Dermis blood vessel endothelial cell (primary cell): ENCODE measurements at regions not wholly inside any gene's neighbourhood (a gene's known extent, or its start where the extent isn't known, plus 50 kb on each side); places are given as distances from the start of the nearest gene placed in this dataset.
"Not testable (repeated sequence)": the region's sequence is repeated elsewhere in the genome, so short reads cannot be mapped to it uniquely, and the experiment has no call there.

Experiments
- DNase-seq: peaks from one replicate; pipeline ENCODE4 v3.0.0; 2010

- DNase-seq, result not testable (repeated sequence)
Observed at GRCh38 chr2:89973849-89974248, 1282.4 kb downstream of the RPIA start.

- DNase-seq, result not testable (repeated sequence)
Observed at GRCh38 chr2:89979826-89980537, 1288.5 kb downstream of the RPIA start.

- DNase-seq, result not testable (repeated sequence)
Observed at GRCh38 chr2:89982246-89982645, 1290.8 kb downstream of the RPIA start.

- DNase-seq, result not testable (repeated sequence)
Observed at GRCh38 chr2:89985650-89986049, 1294.2 kb downstream of the RPIA start.

GRCh38 chr2:89986532-89986931 lies 1295.1 kb downstream of the RPIA start:
- not testable (repeated sequence) for DNase-seq

- DNase-seq, result not testable (repeated sequence)
Observed at GRCh38 chr2:89996779-89997178, 1305.3 kb downstream of the RPIA start.

- not testable (repeated sequence) for DNase-seq
Observed at GRCh38 chr2:90004553-90004952, 1313.1 kb downstream of the RPIA start.

GRCh38 chr2:90010442-90011100 lies 1319.1 kb downstream of the RPIA start:
- not testable (repeated sequence) for DNase-seq

- not testable (repeated sequence) for DNase-seq
Observed at GRCh38 chr2:90011101-90011443, 1319.6 kb downstream of the RPIA start.

- DNase-seq, result not testable (repeated sequence)
Observed at GRCh38 chr2:90019908-90020307, 1328.4 kb downstream of the RPIA start.

GRCh38 chr2:90021234-90021633 lies 1329.8 kb downstream of the RPIA start:
- DNase-seq, result not testable (repeated sequence)

- DNase-seq, result not testable (repeated sequence)
Observed at GRCh38 chr2:90027231-90027643, 1335.8 kb downstream of the RPIA start.

- DNase-seq, result not testable (repeated sequence)
Observed at GRCh38 chr2:90028381-90029079, 1337.1 kb downstream of the RPIA start.

- DNase-seq, result not testable (repeated sequence)
Observed at GRCh38 chr2:90029080-90029428, 1337.6 kb downstream of the RPIA start.

GRCh38 chr2:90032269-90032668 lies 1340.8 kb downstream of the RPIA start:
- DNase-seq, result not testable (repeated sequence)

GRCh38 chr2:90036335-90036734 lies 1344.9 kb downstream of the RPIA start:
- not testable (repeated sequence) for DNase-seq

- DNase-seq, result not testable (repeated sequence)
Observed at GRCh38 chr2:90039093-90039492, 1347.6 kb downstream of the RPIA start.

GRCh38 chr2:90047776-90048175 lies 1356.3 kb downstream of the RPIA start:
- DNase-seq, result not testable (repeated sequence)

GRCh38 chr2:90052113-90052631 lies 1360.7 kb downstream of the RPIA start:
- not testable (repeated sequence) for DNase-seq

- DNase-seq, result peak; percentile 53
Observed at GRCh38 chr2:90069290-90069894, 1377.9 kb downstream of the RPIA start.

GRCh38 chr2:90076311-90076710 lies 1384.8 kb downstream of the RPIA start:
- DNase-seq, result no peak

GRCh38 chr2:90077948-90078347 lies 1386.5 kb downstream of the RPIA start:
- DNase-seq, result no peak

GRCh38 chr2:90079374-90079773 lies 1387.9 kb downstream of the RPIA start:
- no peak for DNase-seq
